Ascending aorta (tissue), 2 donors: ENCODE measurements at regions not wholly inside any gene's neighbourhood (a gene's known extent, or its start where the extent isn't known, plus 50 kb on each side); places are given as distances from the start of the nearest gene placed in this dataset.

Source experiments
- DNase-seq, 2 donors: peaks; one replicate each; pipeline ENCODE4 v3.0.0-alpha.2; 2019; ENCODE audit warnings: low spot score in 2 of 2
- H3K27ac ChIP-seq, 2 donors: fragments of 200-600 bp; sonication (generic); one replicate each; pipeline ENCODE4 v1.5.1; 2016 to 2017; ENCODE audit warnings: mild to moderate bottlenecking in 1 of 2
- H3K27me3 ChIP-seq: fragments of 200-600 bp; sonication (generic); one replicate; pipeline ENCODE4 v1.5.1; 2017
- H3K36me3 ChIP-seq, 2 donors: fragments of 200-600 bp; sonication (generic); one replicate each; pipeline ENCODE4 v1.5.1; 2016
- H3K4me1 ChIP-seq, 2 donors: fragments of 200-600 bp; sonication (generic); one replicate each; pipeline ENCODE4 v1.5.1; 2016 to 2017; ENCODE audit warnings: mild to moderate bottlenecking in 1 of 2
- H3K4me3 ChIP-seq, 2 donors: fragments of 200-600 bp; sonication (generic); one replicate each; pipeline ENCODE4 v1.5.1; 2016 to 2017; ENCODE audit warnings: mild to moderate bottlenecking in 1 of 2
- H3K9me3 ChIP-seq, 2 donors: fragments of 200-600 bp; sonication (generic); one replicate each; pipeline ENCODE4 v1.5.1; 2016
- intact Hi-C: fragments of 100-400 bp; cut with DNase I; formaldehyde crosslinking; loops from one replicate; pipeline ENCODE4 v1.15.1; 2023
- TF ChIP-seq, protein P1 (sequence below), 3 experiments: fragments of 200-600 bp in 2 of 3; fragments of 450-650 bp in 1 of 3; sonication (generic) in 2 of 3; IDR thresholded peaks; one replicate each; pipeline ENCODE4 v1.5.1; 2016 to 2019; ENCODE audit warnings: antibody characterized with exemption in 3 of 3, mild to moderate bottlenecking in 1 of 3, moderate library complexity in 1 of 3

DNA sequence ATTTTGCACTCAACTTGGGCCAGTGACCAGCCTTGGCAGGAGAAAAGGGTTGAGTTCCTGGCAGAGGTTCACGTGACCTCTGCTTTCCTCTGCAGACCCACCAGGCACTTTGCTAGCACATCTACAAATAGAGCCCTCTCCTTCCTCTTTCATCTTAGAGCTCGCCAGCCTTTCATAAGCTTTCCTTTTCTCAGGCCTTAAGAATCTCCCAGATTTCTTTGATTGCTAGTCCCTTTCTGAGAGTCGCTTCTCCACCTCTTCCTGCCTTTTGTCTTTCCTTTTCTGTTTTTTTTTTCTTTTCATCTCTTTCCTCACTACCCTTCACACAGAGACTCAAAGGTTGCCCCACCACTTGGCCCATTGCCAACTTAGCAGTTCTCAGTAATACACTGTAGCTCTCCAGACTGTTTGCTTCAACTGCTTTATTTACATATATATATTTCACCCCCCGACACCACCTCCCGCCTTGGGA lies 375.7 kb upstream of the SPRY2 start:
- TF ChIP-seq, protein P1, sequence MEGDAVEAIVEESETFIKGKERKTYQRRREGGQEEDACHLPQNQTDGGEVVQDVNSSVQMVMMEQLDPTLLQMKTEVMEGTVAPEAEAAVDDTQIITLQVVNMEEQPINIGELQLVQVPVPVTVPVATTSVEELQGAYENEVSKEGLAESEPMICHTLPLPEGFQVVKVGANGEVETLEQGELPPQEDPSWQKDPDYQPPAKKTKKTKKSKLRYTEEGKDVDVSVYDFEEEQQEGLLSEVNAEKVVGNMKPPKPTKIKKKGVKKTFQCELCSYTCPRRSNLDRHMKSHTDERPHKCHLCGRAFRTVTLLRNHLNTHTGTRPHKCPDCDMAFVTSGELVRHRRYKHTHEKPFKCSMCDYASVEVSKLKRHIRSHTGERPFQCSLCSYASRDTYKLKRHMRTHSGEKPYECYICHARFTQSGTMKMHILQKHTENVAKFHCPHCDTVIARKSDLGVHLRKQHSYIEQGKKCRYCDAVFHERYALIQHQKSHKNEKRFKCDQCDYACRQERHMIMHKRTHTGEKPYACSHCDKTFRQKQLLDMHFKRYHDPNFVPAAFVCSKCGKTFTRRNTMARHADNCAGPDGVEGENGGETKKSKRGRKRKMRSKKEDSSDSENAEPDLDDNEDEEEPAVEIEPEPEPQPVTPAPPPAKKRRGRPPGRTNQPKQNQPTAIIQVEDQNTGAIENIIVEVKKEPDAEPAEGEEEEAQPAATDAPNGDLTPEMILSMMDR (IDR thresholded peaks at IDR 0.05) = no peak
- no peak for DNase-seq
- Histone ChIP-seq H3K27me3 (no peaks in the 10 kb centered on the region), H3K36me3 (no peaks in the 10 kb centered on the region), H3K27ac (no peak overlapping the region), H3K4me3 (no peak overlapping the region), H3K4me1 (no peaks in the 10 kb centered on the region), H3K9me3 (no peaks in the 10 kb centered on the region)
- intact Hi-C loops = no loop called here

DNA sequence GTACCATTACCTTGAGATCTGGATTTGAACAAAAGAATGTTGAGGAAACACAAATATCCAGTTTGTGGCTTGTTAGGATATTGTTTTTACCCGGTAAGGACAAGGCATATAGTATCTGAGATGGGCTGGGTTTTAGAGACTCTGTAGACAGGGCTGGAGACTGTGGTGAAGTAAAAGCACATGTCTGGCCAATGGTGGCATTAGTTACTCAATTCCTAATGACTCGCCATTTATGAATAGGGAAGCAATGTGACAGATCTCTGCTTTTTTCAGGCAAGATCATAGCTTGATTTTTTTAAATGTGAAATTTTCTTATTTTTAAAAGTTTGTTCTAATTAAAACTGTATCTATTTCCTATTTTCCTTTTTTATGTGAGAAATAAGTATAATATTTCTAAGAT lies 371.1 kb upstream of the SPRY2 start:
- intact Hi-C loops = no loop called here
- H3K36me3 ChIP-seq = no peaks in the 10 kb centered on the region
- no peak for DNase-seq

DNA sequence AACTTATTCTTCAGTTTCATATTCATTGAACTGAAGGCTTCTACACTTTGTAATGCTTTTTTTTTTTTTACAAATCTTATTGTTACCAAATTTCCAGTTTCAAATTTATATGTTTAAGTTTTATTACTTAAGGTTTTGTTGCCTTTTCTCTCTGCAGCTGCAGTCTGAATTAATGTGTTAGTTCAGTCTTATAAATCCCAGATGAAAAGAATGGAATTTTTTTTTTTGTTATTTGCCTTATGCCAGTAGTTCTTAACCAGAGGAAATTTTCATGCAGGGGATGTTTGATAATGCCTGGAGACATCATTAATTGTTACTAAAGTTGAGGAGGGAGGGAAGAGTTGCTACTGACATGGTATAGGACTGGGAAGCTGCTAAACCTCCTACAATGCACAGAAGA lies 367.9 kb upstream of the SPRY2 start:
- Histone ChIP-seq H3K4me3 (no peak overlapping the region), H3K27ac (no peak overlapping the region), H3K36me3 (no peaks in the 10 kb centered on the region), H3K9me3 (no peaks in the 10 kb centered on the region), H3K4me1 (no peaks in the 10 kb centered on the region), H3K27me3 (no peaks in the 10 kb centered on the region)
- TF ChIP-seq, protein P1 (IDR thresholded peaks at IDR 0.05) = no peak
- intact Hi-C loops = no loop called here
- no peak for DNase-seq

More for the DNA sequence above, 371.1 kb upstream of the SPRY2 start:
- H3K27me3 ChIP-seq = no peaks in the 10 kb centered on the region
- no peaks in the 10 kb centered on the region for H3K9me3 ChIP-seq
- H3K4me1 ChIP-seq = no peaks in the 10 kb centered on the region
- TF ChIP-seq, protein P1 (IDR thresholded peaks at IDR 0.05) = no peak
- H3K27ac ChIP-seq = no peak overlapping the region
- no peak overlapping the region for H3K4me3 ChIP-seq

DNA sequence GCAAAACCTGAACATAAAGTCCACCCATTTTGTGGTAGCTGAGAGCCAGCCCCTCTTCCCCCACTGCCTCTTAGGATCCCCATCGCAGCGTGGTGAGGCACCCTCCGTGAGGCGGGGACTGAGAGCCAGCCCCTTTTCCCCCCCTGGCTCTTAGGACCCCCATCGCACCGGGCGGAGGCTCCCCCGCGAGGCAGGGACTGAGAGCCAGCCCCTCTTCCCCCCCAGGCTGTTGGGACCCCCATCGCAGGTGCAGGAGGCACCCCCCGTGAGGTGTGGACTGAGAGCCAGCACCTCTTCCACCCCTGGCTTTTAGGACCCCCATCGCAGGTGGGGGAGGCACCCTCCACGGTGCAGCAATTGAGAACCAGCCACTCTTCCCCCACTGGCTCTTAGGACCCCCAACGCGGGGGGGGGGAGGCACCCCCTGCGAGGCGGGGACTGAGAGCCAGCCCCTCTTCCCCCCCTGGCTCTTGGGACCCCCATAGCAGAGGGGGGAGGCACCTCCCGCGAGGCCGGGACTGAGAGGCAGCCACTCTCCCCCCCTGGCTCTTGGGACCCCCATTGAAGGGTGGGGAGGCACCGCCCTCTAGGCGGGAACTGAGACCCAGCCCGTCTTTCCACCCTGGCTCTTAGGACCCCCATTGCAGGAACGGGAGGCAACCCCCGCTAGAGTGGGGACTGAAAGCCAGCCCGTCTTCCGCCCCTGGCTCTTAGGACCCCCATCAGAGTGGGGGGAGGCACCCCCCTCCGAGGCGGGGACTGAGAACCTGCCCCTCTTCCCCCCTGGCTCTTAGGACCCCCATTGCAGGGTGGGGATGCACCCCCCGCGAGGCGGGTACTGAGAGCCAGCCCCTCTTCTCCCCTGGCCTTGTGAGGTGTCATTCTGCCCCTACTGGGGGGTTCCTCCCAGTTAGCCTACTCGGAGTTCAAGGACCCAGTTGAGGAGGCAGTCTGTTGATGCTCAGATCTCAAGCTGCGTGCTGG lies 366.4 kb upstream of the SPRY2 start:
- Histone ChIP-seq H3K4me1 (no peaks in the 10 kb centered on the region), H3K27me3 (no peaks in the 10 kb centered on the region), H3K27ac (no peak overlapping the region), H3K36me3 (no peaks in the 10 kb centered on the region), H3K4me3 (no peak overlapping the region), H3K9me3 (no peaks in the 10 kb centered on the region)
- TF ChIP-seq, protein P1 (IDR thresholded peaks at IDR 0.05) = no peak
- intact Hi-C loops = no loop called here
- no peak for DNase-seq

DNA sequence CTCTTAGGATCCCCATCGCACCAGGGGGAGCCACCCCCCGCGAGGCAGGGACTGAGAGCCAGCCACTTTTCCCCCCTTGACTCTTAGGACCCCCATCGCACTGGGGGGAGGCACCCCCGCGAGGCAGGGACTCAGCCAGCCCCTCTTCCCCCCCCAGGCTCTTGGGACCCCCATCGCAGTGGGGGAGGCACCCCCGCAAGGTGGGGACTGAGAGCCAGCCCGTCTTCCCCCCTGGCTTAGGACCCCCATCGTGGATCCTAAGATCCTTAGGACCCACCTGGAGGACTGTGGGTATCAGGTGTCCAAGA lies 365.2 kb upstream of the SPRY2 start:
- TF ChIP-seq, protein P1 (IDR thresholded peaks at IDR 0.05) = no peak
- intact Hi-C loops = no loop called here
- H3K36me3 ChIP-seq = no peaks in the 10 kb centered on the region
- DNase-seq = no peak
- no peaks in the 10 kb centered on the region for H3K27me3 ChIP-seq
- H3K4me1 ChIP-seq = no peaks in the 10 kb centered on the region
- H3K4me3 ChIP-seq = no peak overlapping the region
- no peak overlapping the region for H3K27ac ChIP-seq
- H3K9me3 ChIP-seq = no peaks in the 10 kb centered on the region
